ENCODE measurements at regions not wholly inside any gene's neighbourhood (a gene's known extent, or its start where the extent isn't known, plus 50 kb on each side); places are given as distances from the start of the nearest gene placed in this dataset.

- H3K27me3 ChIP-seq = no peaks in the 10 kb centered on the region
- H3K36me3 ChIP-seq = no peaks in the 10 kb centered on the region
- H3K9me3 ChIP-seq = no peaks in the 10 kb centered on the region
- no peak for DNase-seq
- no peak overlapping the region for H3K4me3 ChIP-seq (ENCODE audit: low read depth, low read length)
- TF ChIP-seq CTCF (IDR thresholded peaks at IDR 0.05; ENCODE audit: low read depth, low read length) = no peak
- H3K4me1 ChIP-seq = no peaks in the 10 kb centered on the region
These were observed 229.8 kb upstream of the TEX13C start for GRCh38 chrX:125089761-125090445.

- Histone ChIP-seq H3K9me3 (no peaks in the 10 kb centered on the region), H3K4me3 (ENCODE audit: low read depth, low read length) (no peak overlapping the region), H3K4me1 (no peaks in the 10 kb centered on the region), H3K27me3 (no peaks in the 10 kb centered on the region), H3K36me3 (no peaks in the 10 kb centered on the region)
- DNase-seq = no peak
- no peak for TF ChIP-seq CTCF (IDR thresholded peaks at IDR 0.05; ENCODE audit: low read depth, low read length)
These were observed 225.8 kb upstream of the TEX13C start for GRCh38 chrX:125093852-125094251.

- H3K4me1 ChIP-seq = no peaks in the 10 kb centered on the region
- TF ChIP-seq CTCF (IDR thresholded peaks at IDR 0.05; ENCODE audit: low read depth, low read length) = no peak
- no peak overlapping the region for H3K4me3 ChIP-seq (ENCODE audit: low read depth, low read length)
- no peaks in the 10 kb centered on the region for H3K9me3 ChIP-seq
- no peaks in the 10 kb centered on the region for H3K27me3 ChIP-seq
- no peaks in the 10 kb centered on the region for H3K36me3 ChIP-seq
- DNase-seq = no peak
These were observed 224.8 kb upstream of the TEX13C start for GRCh38 chrX:125094901-125095300.

GRCh38 chrX:125096469-125096868 is 223.2 kb upstream of the TEX13C start:
- no peak for DNase-seq
- Histone ChIP-seq H3K4me1 (no peaks in the 10 kb centered on the region), H3K27me3 (no peaks in the 10 kb centered on the region), H3K36me3 (no peaks in the 10 kb centered on the region), H3K4me3 (ENCODE audit: low read depth, low read length) (no peak overlapping the region), H3K9me3 (no peaks in the 10 kb centered on the region)
- TF ChIP-seq CTCF (IDR thresholded peaks at IDR 0.05; ENCODE audit: low read depth, low read length) = no peak

GRCh38 chrX:125096870-125097269 is 222.8 kb upstream of the TEX13C start:
- Histone ChIP-seq H3K36me3 (no peaks in the 10 kb centered on the region), H3K27me3 (no peaks in the 10 kb centered on the region), H3K9me3 (no peaks in the 10 kb centered on the region), H3K4me1 (no peaks in the 10 kb centered on the region), H3K4me3 (ENCODE audit: low read depth, low read length) (no peak overlapping the region)
- no peak for TF ChIP-seq CTCF (IDR thresholded peaks at IDR 0.05; ENCODE audit: low read depth, low read length)
- DNase-seq = no peak

GRCh38 chrX:125101971-125102755 is 217.5 kb upstream of the TEX13C start:
- Histone ChIP-seq H3K9me3 (no peaks in the 10 kb centered on the region), H3K27me3 (no peaks in the 10 kb centered on the region), H3K36me3 (no peaks in the 10 kb centered on the region), H3K4me1 (no peaks in the 10 kb centered on the region), H3K4me3 (ENCODE audit: low read depth, low read length) (no peak overlapping the region)
- TF ChIP-seq CTCF (IDR thresholded peaks at IDR 0.05; ENCODE audit: low read depth, low read length) = no peak
- no peak for DNase-seq

Data from BE2C (cell line).